AG08396 (cell line): ENCODE measurements at regions not wholly inside any gene's neighbourhood (a gene's known extent, or its start where the extent isn't known, plus 50 kb on each side); places are given as distances from the start of the nearest gene placed in this dataset.
"Not testable (repeated sequence)": the region's sequence is repeated elsewhere in the genome, so short reads cannot be mapped to it uniquely, and the experiment has no call there.

Source experiments
- DNase-seq: peaks from one replicate; pipeline ENCODE4 v3.0.0; 2012; ENCODE audit warnings: low spot score, mixed read lengths

DNA sequence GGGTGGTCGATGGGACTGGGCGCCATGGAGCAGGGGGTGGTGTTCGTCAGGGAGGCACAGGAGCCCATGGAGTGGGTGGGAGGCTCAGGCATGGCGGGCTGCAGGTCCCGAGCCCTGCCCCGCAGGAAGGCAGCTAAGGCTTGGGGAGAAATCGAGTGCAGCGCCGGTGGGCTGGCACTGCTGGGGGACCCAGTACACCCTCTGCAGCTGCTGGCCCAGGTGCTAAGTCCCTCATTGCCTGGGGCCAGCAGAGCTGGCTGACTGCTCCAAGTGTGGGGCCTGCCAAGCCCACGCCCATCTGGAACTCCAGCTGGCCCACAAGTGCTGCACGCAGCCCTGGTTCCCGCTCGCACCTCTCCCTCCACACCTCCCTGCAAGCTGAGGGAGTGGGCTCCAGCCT lies 1009.6 kb downstream of the TMTC2 start:
- DNase-seq = not testable (repeated sequence)

DNA sequence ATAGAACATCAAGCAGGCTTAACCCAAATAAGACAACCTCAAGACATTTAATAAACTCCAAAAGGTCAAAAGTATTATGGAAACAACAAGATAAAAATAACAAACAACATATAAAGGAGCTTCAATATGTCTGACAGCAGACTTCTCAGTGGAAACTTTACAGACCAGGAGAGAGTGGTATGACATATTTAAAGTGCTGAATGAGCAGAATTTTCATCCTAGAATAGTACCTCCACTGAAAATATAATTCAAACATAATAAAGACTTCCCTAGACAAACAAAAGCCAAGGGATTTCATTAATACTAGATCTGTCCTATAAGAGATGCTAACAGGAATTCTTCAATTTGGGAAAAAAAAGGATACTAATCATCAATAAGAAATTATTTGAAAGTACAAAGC lies 1005.0 kb downstream of the TMTC2 start:
- no peak for DNase-seq

DNA sequence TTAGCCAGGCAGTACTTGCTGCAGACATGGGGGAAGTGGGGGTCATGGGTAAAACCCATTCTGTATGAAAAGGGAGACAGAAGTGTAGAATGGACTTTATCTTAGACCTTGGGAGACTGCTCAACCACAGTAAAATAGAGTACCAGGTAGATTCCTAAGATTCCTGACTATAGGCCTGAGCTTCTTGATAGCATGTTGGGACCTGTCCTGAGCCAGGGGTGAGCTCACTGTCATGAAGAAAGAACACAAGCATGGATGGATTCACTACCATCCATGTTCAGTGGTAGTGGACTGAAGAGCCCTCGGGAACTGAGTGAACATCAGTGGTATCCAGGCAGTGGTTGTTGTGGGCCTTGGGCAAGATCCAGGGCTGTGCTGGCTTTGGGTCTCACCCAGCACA lies 1003.8 kb downstream of the TMTC2 start:
- DNase-seq = no peak

DNA sequence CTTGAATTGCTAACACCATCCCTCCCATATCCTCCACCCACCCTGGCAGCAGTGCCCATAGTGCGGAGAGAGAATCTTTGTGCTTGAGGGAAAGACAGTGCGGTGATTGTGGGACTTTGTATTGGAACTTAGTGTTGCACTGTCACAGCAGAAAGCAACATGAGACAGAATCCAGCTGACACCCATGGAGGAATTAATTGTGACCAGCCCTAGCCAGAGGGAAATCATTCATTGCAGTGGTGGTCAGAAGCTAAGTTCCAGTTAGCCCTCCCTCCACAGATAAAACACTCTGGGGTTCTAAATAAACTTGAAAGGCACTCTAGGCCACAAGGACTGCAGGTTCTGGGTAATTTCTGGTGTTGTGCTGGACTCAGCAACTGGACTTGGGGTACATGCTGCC lies 1002.6 kb downstream of the TMTC2 start:
- DNase-seq = no peak

DNA sequence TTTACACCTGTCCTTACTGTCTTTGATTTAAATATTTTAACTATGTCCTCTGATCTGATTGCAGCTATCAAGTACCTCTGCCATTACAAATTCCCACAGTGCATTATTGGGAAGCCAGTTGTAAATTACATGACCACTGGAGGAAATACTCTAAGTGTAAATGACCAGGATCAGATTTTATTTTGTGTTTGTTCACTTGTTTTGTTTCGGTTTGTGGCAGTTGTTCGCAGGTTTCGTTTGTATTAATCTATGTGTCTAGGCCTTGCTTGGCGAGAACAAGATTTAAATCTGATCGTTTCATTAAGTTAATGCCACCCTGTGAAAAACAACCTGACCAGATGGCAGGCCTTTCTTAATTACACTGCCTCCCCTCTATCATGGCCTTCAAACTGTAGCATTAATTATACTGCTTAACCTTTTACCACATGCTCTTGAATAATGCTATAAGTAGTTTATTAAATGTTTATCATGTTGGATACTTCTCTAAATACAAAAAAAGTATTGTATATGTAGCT lies 990.1 kb downstream of the TMTC2 start:
- DNase-seq = no peak

DNA sequence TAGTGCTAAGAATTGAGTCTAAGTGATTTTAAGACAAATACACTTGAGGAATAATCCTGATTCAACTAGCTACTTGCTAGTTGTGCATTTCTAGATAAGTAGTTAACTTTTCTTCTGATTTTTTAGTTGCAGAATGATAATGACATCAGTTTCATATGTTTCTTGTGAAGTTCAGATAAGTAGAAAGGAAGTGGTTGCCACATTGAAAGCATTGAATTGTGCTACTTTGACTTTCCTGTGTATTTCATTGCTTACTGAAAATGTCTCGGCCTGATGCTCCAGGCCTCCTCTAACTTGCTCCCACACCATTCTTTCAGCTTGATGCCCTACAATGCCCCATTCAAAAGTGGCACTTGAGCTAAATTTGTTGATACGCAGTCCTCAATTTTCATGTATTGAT lies 980.0 kb downstream of the TMTC2 start:
- no peak for DNase-seq

DNA sequence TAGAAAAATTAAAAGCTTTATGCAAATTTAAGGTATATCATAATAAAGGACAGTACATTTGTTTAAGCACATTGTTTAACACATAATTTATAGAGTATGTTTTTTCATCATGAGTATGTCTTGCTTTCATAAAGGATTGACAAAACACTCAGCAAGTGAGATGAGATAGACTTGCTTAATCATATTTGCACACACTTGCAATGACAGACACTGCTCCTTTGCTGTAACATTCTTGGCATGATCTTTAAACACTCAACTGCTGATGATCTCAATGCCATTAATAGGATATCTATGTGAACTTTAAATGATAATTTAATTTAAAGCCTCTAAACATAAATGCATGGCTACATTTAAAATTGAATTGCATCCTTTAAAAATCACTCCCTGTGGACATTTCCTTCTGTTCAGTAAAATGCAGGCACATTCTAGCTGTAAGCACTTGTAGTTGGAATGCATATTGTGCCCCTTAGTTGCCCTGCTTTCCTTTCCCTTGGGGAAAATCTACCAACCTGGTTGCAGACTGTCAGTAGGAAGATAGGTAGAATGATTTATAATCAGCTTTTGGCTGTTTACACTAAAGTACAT lies 979.0 kb downstream of the TMTC2 start:
- no peak for DNase-seq

DNA sequence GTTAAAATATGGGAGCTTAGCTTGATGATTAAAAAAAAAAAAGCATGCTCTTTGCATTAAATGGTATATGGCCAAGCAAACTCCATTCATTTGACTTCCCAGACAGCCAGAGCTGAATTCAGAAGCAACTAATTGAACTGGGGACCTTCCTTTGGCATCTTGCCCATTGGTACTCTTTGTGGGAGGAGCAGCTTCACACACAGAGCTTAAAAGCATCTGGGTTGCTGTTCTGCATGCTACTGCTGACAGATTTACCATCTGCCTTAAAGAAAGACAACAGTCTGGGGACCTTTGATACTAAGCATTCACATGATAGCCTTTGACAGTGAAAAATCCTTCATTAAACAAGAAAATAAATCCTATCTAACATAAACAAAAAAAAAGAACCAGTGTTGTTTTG lies 977.9 kb downstream of the TMTC2 start:
- no peak for DNase-seq

DNA sequence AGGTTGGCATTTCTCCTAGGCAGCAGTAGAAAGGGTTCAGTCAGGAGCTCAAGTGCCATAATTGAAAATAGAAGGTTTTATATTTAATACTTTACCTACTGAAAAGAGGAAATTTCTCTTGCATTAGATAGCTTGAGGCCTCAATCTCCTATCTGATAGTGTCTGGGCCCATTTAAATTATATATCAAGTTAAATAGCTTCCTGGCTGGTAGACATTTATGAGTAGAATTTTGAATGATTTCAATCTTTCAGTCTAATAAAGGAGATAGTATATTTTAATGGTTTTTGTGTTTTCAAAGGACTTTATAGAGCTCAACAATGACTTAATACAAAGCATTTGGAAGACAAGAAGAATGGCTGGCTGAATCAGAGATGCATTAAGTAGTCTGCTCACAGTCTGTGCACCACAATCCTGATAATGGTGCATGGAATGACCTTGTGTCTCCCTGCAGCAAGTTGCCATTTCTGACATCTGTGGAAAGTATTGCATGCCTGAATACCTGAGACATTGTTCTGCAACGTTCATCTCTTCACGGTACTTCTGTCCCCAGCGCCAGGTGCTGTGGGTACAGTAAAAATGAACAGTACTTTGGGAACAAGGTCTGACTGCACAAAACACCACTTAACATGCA lies 974.1 kb downstream of the TMTC2 start:
- DNase-seq = no peak

DNA sequence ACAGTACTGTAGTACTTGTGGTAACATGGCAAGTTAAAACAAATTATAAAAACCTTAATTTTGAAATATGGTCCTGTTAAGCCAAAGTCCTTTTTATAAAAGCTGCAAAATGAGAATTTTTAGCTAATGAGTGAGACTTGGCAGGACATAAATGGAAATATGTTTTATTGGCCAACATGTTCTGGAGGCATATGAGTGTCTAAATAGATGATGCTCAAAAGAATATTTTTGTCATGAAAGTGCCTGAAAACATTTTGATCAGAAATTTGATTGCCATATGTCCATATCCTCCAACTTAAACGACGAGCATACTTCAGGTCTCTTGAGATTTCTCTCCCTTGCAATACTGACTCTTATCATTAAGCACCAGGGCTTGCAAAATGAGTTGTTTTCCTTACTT lies 972.6 kb downstream of the TMTC2 start:
- DNase-seq = no peak

DNA sequence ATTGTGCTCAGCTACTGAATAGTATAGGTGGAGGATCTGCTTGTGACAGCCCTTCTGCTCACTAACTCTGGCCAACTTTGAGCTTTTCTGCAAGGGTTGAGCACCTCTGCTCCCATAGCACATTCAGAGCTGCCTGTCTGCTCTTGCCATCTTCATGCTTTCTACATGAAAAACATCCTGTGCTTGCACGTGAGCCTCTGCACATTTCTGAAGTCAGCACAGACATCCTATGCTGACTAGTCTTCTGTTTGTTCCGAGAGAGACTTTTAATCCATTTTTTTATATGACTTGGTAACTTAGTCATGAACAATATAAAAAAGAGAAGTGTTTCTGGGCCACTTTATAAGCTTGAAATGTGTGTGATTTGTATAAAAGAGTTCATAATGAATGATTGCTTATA lies 969.3 kb downstream of the TMTC2 start:
- no peak for DNase-seq

DNA sequence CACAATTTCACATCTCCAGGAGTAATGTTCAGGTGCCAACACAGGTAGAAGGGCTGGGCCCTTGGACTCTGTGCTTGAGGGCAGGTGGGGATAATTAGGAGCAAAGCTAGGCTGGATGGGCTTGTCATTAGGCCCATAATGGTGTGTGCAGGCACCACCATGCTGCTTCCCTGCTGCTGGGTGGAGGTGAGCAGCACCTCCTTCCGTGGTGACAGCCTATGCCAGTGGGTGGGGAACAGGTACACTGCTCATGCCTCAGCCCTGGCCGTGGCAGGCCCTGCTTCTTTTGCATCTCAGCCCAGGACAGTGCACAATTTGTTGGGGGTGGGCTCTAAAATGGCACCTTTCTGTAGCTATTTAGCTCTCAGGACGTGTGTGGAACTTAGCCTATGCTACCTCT lies 955.5 kb downstream of the TMTC2 start:
- no peak for DNase-seq

DNA sequence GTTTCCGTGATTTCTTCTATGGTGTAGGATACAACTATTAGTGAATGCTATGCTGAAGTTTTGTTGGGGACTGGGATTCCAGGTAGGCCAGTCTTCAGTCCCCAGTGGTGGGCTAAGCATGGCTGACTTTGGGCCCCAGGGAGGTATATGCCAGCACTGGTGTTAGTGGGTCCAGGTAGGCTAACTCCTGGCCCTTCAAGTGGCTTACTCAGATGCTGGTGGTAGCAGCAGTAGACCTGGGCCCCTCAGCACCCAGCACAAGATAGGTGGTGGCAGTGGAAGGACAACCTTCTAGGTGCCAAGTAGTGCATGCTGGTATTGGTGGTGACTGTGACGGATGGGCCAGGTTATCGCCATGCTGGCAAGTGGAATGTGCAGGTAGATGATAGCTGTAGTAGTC lies 955.1 kb downstream of the TMTC2 start:
- no peak for DNase-seq

DNA sequence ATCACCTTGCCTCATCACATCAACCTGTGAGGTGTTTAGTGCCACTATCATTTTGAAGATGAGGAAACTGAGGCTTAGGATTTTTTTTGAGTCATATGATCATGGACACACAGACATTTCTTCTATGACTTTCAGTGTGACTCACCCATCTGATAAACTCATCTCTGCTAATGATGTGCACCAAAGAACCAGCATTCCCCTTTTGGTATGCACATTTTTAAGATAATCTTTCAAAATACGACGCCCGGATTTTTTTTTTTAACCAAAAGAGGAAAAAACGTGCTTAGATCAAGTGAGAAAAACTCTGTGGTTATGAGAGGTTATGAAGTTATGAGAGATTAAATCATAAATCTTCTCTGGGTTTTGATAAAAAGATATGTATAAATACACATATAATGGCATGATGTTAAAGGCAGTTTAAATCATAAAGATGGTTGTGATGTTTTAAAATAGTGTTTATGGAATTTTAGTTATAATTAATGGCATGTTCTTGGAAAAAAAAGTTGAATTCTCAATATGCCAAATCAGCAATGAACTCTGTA lies 948.1 kb downstream of the TMTC2 start:
- no peak for DNase-seq

DNA sequence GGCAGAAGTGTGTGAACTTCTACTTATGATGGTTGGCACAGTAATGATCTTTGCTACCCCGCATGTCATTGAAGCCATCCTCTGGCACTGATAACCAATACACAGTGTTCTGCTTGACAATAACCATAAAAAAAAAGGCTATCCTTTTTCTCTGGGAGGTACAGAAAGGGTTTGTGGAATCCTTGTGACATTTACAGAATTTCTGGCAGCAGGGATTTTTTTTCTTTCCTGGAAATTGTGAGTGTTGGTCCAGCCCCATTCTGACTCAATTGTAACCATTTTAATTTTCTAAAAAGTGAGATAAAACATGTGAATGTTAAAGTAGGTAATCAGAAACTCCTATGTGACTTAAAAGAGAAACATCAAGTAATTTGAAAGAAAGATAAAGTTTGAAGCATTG lies 943.8 kb downstream of the TMTC2 start:
- no peak for DNase-seq

DNA sequence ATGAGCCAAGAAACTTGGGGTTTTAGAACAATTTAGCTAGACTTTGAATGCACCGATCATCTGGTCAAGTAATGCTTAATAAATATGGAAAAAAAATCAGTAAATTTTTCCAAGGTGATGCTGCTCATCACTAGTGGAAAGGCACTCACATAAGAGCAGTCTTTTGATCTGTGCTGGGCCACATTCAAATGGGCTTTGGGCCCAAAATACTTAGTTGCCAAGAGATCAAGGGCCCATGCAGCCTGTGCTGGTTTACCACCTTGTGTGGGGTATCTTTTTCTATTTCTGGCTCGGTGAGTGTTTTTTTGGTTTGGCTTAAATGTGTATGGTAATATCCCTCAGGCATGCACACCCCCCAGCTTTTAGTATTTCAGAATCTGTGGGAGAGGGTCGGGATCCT lies 943.2 kb downstream of the TMTC2 start:
- no peak for DNase-seq

DNA sequence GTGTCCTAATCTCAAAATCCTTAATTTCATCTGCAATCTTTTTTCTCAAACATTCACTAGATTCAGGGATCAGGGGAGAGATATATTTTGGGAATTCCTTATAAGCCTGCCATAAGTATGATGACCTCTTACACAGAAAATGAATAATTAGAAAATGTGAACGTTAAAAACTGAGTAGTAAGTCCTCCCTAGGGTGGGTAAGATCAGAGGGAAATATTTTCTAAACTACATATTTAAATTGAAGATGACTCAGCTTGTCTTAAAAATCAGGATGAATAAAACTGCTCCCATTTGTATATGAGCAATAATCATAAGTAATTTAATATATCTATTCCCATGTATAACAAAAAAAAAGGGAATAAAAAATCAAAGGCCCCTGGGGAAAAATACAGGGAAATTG lies 935.5 kb downstream of the TMTC2 start:
- no peak for DNase-seq

DNA sequence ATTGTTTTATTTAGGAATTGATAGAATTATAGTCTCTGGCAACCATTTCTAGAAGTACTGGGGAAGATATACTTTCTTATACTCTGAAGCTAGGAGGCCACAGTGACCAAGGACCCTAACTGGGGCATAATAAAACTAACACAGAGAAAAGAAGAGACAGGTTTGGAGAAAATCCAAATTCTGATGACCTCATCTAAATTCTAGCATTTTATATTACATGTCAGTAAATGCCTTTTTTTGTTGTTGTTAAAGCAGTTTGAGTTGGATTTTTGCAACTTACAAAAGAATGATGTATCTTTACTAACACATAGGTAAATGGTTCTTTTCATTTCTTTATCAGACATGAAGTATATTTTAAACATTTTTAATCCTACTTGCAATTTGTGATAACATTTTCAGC lies 933.3 kb downstream of the TMTC2 start:
- no peak for DNase-seq

DNA sequence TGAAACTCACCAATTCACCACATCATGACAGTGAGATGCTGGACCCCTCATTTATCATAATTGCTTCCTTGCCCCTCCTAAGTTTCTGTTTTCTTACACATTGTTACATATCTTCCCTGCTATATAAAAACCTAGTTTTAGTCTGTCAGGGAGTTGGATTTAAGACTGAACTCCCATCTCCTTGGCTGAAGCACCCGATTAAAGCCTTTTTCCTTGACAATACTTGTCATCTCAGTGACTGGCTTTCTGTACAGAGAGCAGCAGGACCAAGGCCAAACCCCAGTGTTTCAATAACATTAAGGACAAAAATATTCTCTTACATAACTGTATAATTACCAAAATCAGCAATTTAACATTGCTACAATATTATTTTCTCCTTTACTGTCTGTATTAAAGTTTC lies 928.4 kb downstream of the TMTC2 start:
- DNase-seq = no peak

DNA sequence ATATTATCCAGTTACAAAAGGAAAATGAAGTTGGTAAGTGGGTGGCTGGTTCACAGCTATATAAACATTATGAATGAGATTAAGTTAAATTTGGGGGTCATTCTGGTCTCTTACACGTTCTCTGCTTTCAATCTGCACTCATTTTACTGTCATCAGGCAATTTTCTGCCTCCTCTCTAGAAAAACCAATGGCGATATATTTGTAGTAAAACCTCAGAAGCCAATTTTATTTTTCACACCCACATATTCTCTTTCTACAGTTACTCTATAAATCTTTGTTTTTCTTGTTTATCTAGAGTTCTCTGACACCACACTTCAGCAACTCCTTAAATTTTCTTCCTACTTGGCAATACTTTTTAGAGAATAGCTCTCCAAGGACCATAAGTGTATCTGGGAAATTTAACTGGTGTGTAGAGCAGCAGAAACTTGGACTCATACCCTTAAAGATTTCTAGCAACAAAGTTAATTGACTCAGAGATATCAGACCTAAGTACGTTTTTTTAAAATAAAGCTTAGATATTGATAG lies 926.9 kb downstream of the TMTC2 start:
- DNase-seq = no peak

DNA sequence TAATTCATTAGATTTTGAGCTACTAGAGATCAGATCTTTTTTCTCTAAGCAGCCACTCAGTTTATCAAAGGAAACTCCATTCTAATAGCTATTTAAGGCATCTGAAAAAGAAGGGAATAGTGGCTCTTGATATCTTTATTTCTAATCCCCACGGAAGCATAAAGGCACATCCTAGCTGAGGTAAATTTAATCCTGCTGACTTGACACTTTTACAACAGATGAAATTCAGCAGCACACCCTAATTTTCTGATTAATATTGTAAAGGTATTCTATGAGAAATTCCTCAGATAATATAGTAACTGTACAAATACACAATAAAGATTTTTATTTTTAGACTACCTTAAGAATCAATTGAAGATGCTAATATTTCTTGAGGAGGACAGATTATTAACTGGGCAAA lies 916.4 kb downstream of the TMTC2 start:
- no peak for DNase-seq

DNA sequence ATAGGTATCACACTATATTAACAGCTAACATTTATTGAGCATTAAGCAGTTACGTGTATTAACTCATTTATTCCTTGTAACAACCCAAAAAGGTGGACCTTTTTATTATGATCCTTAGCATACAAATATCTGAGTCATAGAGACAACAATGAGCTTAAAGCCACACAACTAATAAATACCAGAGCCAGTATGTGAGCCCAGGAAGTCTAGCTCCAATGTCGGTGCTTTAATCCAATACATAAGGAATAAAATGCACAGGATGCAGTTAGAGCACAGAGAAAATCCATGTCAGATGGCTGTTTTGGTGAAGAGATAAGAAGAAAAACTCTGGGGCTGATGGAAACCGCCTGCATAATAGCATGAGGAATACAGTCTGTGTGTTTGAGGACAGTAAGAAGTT lies 888.6 kb downstream of the TMTC2 start:
- DNase-seq = no peak

DNA sequence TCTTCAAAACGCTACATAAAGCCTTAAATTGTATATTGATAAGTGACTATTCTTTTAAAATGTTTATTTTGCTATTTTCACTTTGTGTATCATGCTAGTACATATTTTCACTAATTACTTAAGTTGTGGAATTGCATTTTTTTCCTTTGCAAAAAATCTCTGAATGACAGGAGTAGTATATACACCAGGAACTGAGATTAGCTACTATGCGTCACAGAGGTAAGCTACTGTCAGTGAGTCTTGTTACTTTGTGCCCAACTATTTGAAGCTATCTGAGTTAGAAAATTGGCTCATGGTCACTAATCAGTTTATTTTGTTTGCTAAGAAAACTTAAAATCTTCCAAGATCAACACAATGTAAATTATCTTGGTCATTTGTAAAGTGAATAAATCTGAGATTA lies 887.4 kb downstream of the TMTC2 start:
- no peak for DNase-seq

DNA sequence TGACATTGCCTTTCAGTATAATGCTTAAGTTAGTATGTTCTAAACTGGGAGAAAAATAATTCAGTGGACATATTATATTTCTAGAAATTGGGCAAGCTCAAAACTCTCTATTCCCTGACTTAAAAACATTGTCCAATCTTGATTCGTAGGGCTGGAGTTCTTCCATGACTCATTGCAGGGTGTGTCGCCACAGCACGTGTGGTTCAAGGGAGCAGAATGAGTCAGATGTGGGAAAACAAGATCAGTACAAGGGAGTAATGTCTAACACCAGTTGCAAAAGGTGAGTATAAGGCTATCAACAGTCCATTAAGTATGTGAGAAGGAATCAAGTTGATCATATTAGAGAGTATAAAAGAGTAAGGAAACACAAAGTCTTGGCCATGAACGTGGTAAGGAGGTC lies 887.0 kb downstream of the TMTC2 start:
- DNase-seq = peak; percentile 4
